GM19372 (cell line): ENCODE measurements at regions not wholly inside any gene's neighbourhood (a gene's known extent, or its start where the extent isn't known, plus 50 kb on each side); places are given as distances from the start of the nearest gene placed in this dataset.

ENCODE experiments used
- ATAC-seq: cut with Tn5 transposase; IDR thresholded peaks from one replicate; pipeline ENCODE4 v1.9.1; 2021; ENCODE audit warnings: mild to moderate bottlenecking, low read depth, moderate library complexity; ENCODE audit not compliant: unreplicated experiment

- ATAC-seq, result no peak
Measured at GRCh38 chr3:43969944-43970343, 271.7 kb upstream of the TOPAZ1 start.

- ATAC-seq, result no peak
Measured at GRCh38 chr3:43970351-43970750, 271.3 kb upstream of the TOPAZ1 start.

GRCh38 chr3:43970920-43971319 lies 270.8 kb upstream of the TOPAZ1 start:
- ATAC-seq, result no peak

- ATAC-seq, result no peak
Measured at GRCh38 chr3:43971486-43971885, 270.2 kb upstream of the TOPAZ1 start.

- ATAC-seq, result no peak
Measured at GRCh38 chr3:43978708-43979107, 263.0 kb upstream of the TOPAZ1 start.

- no peak for ATAC-seq
Measured at GRCh38 chr3:43979645-43980044, 262.0 kb upstream of the TOPAZ1 start.

DNA sequence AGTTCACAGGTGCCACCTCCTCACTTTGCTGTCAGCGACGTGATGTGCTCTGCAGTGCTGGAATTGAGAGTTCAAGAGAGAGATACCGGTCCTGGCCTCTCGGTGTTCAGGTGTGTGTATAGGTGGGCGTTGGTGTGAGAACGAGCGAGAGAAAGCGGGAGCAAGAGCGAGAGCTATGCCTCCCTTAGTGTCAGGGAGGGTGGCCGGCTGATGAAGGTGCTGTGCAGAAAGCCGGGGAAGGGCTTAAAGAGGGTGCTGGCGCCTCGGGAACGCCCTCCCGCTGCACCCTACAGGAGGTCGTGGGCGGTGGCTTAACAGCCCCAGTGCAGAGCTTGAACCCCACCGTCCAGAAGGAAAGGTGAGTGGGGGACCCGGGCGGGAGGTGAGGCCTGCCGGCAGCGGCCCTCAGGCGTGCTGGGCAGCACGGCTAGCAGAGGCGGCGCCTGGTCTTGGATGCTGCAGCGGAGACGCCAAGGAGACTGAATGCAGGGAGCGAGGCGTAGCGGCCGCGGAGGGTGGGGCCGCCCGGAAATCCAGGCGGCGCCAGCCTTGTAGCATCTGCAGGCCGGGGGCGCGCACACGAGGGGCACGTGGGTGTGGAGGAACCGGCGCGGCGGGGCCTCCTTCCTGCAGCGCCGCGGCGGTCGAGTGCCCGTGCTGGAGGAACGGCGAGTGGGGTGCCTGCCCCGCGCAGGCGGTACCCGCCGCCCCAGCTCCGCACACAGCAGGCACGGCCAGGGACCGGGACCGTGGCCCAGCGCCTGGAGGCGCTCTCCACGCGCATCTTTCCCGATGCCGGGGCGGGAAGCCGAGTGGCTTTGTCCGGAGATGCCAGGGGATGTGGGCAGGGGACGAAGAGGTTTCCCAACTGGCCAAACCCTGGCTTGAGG lies 246.8 kb upstream of the TOPAZ1 start:
- no peak for ATAC-seq

DNA sequence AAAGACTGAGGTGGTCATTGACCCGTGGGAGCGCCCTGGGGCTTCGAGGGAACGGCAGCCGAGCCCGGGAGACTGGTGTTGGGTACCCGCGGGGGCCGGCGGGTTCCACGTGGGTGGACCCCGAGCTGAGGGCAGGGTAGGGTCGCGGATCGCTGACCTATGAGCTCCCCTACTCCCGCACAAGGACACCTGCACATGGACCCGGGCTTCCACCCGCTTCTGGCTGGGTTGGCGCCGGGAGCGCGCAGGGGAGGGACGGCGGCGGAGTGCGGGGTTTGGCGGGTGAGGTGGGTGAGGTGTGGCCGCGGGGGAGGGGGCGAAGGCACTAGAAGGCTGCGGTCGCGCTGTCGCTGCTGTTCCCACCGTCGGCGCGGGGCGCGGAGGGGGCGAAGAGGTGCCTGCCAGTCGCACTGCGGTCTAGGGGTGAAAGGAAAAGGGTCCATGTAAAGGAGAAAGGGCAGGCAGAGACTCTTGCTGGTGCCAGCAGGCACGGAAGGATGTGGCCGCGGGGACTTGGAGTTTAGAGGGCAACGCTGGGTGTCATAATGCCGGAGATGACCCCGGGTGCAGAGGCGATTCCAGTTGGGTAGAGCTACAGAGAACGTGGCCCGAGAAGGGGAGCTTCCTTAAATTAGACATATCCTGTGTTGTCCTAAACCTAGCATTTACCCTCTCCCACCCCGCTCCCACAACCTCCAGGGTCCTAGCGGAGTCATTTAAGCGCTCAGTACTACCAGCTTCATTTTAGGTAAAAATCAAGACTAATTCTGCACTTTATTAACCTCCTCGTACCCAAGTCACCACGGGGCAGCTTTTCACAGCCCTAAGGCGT lies 245.9 kb upstream of the TOPAZ1 start:
- ATAC-seq, result no peak

DNA sequence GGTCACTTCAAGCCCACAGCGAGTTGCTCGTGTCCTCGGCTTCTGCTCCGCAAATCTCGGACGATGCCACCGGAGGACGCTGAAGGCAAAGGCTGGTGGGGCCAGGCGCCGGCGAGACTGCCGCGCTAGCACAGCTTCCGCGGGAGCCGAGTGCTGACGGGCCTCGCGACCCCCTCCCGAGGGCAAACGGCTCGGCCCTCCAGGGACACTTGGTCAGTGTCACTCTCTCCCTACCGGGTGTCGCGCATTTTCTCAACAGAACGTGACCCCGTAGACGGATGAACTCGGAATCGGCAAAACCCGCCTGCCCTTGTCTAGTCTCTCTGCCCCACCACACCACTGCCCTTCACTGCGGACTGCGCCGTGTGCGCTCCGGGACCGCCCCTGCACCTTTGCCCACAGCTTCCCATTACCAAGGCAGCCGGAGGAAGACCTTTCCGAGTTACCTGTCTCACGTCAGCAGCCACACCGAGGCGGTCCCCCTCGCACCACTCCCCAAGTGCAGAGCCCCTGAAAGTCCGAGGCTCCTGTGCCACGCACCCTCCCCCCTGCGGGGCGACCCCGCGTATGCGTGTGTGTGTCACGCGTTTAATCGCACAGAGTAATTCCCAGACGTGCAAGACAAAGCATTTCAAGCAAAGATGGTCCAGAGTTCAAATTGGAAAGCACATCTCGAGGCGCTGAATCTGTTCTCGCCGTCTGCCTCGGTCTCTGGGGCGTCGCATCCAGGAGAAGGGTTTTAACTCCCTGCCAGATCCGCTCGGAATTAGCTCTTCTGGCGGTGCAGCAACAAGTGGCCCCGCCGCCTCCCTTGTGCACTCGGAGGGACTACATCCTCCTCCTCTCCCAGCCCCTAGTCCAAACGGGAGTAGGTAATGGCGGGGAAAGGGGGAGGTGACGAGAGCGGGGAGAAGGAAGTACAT lies 245.0 kb upstream of the TOPAZ1 start:
- ATAC-seq, result no peak

GRCh38 chr3:43997316-43997715 lies 244.4 kb upstream of the TOPAZ1 start:
- ATAC-seq, result no peak

DNA sequence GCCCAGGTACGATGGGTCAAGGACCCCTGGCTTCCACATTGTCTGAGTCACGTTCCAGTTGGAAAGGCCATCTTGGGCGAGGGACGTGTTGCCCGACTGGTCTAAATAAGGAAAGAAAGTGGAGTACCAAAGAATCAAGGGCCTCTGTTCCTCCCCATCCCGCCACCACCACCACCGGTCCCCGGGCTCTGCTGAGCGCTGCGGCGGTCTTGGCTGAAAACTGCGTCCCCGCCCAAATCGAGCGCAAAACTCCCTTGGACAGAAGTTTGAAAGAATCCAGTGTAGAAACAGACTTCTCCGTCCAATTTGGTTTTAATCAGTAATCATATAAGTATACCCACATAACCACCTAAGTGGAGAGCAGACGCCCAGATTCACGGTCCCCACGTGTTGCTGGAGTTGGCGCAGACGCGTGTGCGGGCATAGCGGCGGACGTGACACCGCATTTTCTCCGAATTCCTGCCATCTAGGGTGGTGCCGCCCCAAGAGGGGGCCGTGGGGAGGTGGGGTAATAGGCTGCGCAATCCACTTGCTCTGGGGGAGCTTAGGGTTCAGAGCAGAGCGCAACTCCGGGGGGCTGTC lies 243.8 kb upstream of the TOPAZ1 start:
- ATAC-seq, result no peak

DNA sequence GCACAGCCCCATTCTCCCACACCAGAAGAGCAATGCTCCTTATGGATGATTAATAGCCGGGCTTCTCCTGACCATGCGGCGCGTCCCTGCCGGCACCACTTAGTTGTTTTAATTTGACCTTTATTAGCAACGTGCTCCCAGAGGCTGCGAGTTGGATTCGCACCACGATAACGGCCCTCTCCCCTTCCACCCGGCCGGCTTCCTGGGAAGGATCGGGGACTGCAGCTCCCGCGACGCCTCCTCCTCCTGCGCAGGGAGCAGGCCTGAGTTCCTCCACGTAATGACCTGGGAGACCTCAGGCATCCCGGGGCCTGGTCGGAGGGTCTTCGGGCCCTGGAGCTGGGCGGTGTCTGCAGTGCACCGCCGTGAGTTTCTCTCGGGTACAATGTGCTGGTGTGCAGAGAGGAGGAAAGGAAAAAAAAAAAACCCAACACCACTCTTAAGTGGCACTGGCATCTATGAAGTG lies 243.3 kb upstream of the TOPAZ1 start:
- ATAC-seq, result no peak

DNA sequence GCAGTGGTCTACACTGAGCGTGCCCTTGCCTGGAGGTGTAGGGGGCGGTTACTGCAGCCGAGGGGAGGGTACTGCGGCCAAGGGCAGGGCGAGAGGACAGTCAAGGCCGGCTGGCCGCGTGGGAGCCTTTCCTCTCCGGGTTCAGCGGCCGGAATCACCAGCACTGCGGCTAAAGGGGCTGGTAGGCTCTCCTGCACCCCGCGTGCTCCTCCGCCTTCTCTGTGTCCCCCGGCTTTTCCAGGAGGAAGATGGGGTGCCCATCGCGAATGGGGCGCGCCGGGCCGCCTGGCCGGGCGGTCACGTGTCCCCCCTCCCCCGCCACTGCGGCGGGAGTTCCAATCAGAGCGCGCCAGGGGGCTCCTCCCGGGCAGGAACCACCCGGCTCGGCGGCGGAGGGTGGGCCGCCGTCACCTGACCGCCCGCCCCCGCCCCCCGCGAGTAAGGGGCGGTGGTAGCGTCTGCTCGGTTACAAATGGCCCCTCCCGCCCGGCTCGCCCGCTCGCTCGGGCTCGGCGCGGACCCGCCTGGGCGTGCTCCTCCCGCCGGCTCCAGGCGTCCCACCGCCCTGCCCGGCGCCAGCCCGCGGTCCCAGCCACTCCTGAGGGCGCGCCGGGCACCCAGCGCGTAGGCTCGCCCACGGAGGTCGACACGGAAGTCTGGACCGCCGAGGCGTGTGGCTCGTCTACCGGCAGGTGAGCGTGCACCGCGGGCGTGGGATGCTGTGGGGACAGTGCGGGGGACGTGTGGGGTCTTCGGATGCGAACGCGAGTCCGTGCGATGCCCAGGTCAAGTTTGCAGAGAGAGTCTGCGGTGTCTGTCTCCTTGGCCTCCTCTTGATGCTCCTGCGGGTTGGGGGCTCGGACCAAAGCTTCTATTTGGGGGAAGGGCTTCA lies 242.6 kb upstream of the TOPAZ1 start:
- ATAC-seq, result no peak

- ATAC-seq, result no peak
Measured at GRCh38 chr3:43999728-44000319, 241.9 kb upstream of the TOPAZ1 start.

GRCh38 chr3:44000586-44000985 lies 241.1 kb upstream of the TOPAZ1 start:
- ATAC-seq, result no peak

DNA sequence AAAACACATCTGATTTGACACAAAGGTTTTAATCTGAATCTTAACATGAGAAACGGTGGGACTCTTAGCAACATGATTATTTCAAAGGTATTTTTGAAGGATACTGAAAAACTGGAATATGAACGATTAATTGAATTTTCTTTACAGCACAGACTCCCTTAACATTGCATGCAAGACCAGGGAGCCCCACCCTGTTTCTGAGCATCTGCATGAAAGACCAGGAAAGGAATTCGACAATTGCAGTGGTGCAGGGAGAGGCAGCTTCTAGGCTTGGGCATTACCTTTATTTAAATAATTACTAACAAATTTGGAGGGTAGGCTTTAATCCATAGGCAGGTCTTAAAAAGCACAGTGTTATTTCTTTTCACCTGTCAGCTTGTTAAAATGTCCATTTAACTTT lies 240.6 kb upstream of the TOPAZ1 start:
- no peak for ATAC-seq

GRCh38 chr3:44003801-44004200 lies 237.9 kb upstream of the TOPAZ1 start:
- no peak for ATAC-seq

DNA sequence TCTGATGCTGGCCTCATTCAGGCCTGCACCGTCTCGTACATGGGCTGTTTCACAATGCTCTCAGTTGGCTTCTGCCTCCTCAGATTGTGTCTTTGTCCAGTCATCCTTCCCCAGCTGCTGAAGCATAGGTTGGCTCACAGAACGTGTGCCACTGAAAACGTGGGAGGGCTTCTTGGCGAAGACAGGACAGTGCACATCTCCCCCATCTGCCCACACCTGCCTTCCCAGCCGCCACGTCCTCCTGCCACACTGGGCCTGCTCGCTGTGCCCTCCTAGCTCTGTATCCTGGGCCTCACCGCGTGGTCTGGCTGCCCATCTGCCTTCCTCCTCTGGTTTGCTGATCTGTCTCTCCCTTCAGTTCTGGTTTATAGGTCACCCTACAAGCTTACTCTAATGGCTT lies 230.0 kb upstream of the TOPAZ1 start:
- no peak for ATAC-seq
